ENCODE measurements at regions not wholly inside any gene's neighbourhood (a gene's known extent, or its start where the extent isn't known, plus 50 kb on each side); places are given as distances from the start of the nearest gene placed in this dataset.

DNA sequence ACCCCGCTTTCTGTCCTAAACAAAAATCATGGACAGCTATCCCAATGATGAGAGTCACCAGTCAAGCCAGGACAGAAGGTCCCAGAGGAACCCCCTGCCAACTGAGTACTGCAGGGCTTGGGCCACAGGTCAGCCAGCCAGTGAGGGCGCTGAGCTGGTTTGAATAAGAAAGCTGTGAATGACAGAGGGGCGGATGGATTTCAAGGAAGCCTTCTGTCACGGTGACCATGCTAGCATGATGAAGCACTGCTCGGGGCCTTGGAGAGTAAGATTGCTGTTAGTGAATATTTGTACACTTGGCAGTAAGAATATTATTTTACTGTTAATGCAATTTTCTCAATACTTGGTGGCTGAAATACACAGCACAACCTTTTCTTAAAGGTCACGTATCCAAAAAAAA, 734.0 kb upstream of the NR2F2 start:
- Histone ChIP-seq H3K27ac (ENCODE audit: low read depth, low read length) (no peak overlapping the region), H3K36me3 (ENCODE audit: control insufficient read depth in 1 of 2, insufficient read depth in 2 of 2, low read length in 2 of 2) (no peaks in the 10 kb centered on the region), H3K9ac (ENCODE audit: low read depth in 1 of 2, low read length in 2 of 2) (no peak overlapping the region), H3K9me3 (ENCODE audit: control insufficient read depth in 1 of 2, low read length in 2 of 2) (no peaks in the 10 kb centered on the region), H3K4me1 (ENCODE audit: control insufficient read depth in 1 of 2, insufficient read depth in 2 of 2, low read length in 2 of 2) (no peaks in the 10 kb centered on the region), H3K27me3 (ENCODE audit: control insufficient read depth in 1 of 2, insufficient read depth in 2 of 2, low read length in 2 of 2) (no peaks in the 10 kb centered on the region), H3K4me3 (ENCODE audit: low read depth in 1 of 2, low read length in 2 of 2) (no peak overlapping the region)

DNA sequence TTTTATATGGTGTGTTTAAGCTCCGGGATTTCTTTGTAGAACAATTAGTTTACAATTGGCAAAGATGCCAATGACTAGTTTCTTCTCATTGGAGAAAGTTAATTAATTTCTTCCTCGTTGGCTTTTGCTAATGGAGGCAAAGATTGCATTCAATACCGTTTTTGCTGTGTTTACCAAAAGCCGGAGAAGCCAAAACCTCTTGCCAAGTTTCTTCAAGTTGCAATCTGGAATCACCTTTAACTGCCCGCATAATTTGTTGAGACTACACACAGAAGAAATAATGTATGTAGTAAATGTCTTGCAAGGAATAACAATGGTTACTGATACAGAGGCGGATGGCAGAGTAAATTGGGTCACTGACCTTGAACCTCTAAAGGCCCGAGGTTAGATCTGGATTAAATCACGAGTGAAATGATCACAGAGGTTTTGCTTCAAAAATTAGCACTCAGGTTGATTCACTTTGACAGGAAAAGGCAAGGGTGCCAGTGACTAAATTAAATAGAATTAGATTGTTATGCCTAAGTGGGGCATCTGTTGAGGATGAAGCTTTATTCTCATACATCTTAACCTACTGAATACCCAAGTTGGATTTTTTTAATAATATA, 732.1 kb upstream of the NR2F2 start:
- Histone ChIP-seq H3K27me3 (ENCODE audit: control insufficient read depth in 1 of 2, insufficient read depth in 2 of 2, low read length in 2 of 2) (no peaks in the 10 kb centered on the region), H3K27ac (ENCODE audit: low read depth, low read length) (no peak overlapping the region), H3K4me3 (ENCODE audit: low read depth in 1 of 2, low read length in 2 of 2) (no peak overlapping the region), H3K4me1 (ENCODE audit: control insufficient read depth in 1 of 2, insufficient read depth in 2 of 2, low read length in 2 of 2) (no peaks in the 10 kb centered on the region), H3K9me3 (ENCODE audit: control insufficient read depth in 1 of 2, low read length in 2 of 2) (no peaks in the 10 kb centered on the region), H3K36me3 (ENCODE audit: control insufficient read depth in 1 of 2, insufficient read depth in 2 of 2, low read length in 2 of 2) (no peaks in the 10 kb centered on the region), H3K9ac (ENCODE audit: low read depth in 1 of 2, low read length in 2 of 2) (no peak overlapping the region)

DNA sequence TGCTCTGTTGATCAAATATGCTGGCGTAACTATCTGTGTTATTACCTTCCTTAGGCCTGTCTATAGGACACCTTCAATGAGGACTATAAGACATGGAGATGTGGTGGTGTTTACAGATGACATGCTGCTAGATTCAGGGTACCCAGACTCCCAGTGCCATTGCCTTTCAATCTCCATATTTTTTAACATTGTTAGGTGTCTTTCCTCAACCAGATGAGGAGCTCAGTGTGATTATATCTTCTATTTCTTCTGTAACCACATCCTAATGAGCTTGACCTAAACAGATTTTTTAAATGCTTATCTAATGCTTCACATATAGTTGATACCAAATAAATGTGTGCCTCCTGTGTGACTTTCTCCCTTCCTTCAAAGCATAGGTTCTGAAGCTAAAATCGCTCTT, 730.1 kb upstream of the NR2F2 start:
- H3K9ac ChIP-seq (ENCODE audit: low read depth in 1 of 2, low read length in 2 of 2), result no peak overlapping the region
- no peaks in the 10 kb centered on the region for H3K27me3 ChIP-seq (ENCODE audit: control insufficient read depth in 1 of 2, insufficient read depth in 2 of 2, low read length in 2 of 2)
- no peaks in the 10 kb centered on the region for H3K9me3 ChIP-seq (ENCODE audit: control insufficient read depth in 1 of 2, low read length in 2 of 2)
- no peak overlapping the region for H3K27ac ChIP-seq (ENCODE audit: low read depth, low read length)
- H3K36me3 ChIP-seq (ENCODE audit: control insufficient read depth in 1 of 2, insufficient read depth in 2 of 2, low read length in 2 of 2), result no peaks in the 10 kb centered on the region
- H3K4me1 ChIP-seq (ENCODE audit: control insufficient read depth in 1 of 2, insufficient read depth in 2 of 2, low read length in 2 of 2), result no peaks in the 10 kb centered on the region
- H3K4me3 ChIP-seq (ENCODE audit: low read depth in 1 of 2, low read length in 2 of 2), result no peak overlapping the region

DNA sequence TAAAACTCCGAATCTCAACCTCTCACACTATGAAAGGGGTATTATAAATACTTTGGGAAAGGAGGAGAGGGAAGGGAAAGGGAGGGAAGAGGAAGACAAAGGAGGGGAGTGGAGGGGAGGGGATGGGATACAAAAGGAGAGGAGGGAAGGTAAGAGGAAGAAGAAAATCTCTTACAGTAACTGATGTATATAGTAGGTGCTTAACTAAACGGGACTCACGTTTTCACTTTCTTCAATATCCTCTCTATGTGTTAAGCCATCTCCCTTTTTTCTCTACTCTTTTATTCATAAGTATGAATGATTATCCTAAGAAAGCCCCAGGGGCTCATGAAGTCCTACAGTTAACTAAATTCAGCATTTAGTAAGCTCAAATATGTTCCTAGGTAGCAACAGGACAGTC, 729.6 kb upstream of the NR2F2 start:
- H3K36me3 ChIP-seq (ENCODE audit: control insufficient read depth in 1 of 2, insufficient read depth in 2 of 2, low read length in 2 of 2), result no peaks in the 10 kb centered on the region
- H3K9me3 ChIP-seq (ENCODE audit: control insufficient read depth in 1 of 2, low read length in 2 of 2), result no peaks in the 10 kb centered on the region
- H3K4me1 ChIP-seq (ENCODE audit: control insufficient read depth in 1 of 2, insufficient read depth in 2 of 2, low read length in 2 of 2), result no peaks in the 10 kb centered on the region
- H3K27me3 ChIP-seq (ENCODE audit: control insufficient read depth in 1 of 2, insufficient read depth in 2 of 2, low read length in 2 of 2), result no peaks in the 10 kb centered on the region
- H3K4me3 ChIP-seq (ENCODE audit: low read depth in 1 of 2, low read length in 2 of 2), result no peak overlapping the region
- no peak overlapping the region for H3K9ac ChIP-seq (ENCODE audit: low read depth in 1 of 2, low read length in 2 of 2)
- no peak overlapping the region for H3K27ac ChIP-seq (ENCODE audit: low read depth, low read length)

DNA sequence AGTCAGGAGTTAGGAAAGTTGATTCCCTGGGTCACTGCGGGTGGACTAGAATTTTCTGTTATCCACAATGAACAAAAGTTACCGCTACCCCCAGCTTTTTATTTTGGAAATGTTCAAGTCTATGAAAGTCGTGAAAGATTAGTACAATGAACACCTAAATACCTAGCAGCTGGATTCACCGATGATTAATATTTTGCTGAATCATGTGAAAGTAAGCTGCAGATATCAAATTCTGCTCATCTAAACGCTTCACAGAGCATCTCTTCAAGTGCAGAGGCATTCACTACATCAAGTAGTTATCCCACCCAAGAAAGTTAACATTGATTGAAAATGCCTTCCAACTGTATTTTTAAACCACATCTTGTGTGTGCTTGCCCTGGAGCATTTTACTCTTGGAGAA, 729.0 kb upstream of the NR2F2 start:
- H3K9ac ChIP-seq (ENCODE audit: low read depth in 1 of 2, low read length in 2 of 2), result no peak overlapping the region

DNA sequence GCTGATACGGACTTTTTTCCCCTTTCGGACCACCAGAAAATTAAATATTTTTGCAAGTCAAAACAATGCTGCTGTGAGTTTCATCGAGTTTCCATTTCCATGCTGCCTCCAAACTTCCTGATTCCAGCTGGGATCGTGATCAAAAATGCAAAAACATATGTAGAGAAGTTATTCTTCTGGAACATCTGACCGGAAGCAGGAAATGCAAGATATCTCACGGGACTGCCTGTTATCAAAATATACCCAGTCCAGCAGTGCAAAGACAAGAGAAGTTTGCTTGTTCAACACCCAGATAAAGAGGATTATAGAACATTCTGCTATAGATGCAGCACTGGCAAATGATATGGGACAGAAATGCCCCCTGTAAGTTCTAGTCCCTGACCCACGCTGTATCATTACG, 726.7 kb upstream of the NR2F2 start:
- H3K36me3 ChIP-seq (ENCODE audit: control insufficient read depth in 1 of 2, insufficient read depth in 2 of 2, low read length in 2 of 2), result no peaks in the 10 kb centered on the region
- H3K4me3 ChIP-seq (ENCODE audit: low read depth in 1 of 2, low read length in 2 of 2), result no peak overlapping the region
- no peak overlapping the region for H3K27ac ChIP-seq (ENCODE audit: low read depth, low read length)

More for the DNA sequence above, 729.0 kb upstream of the NR2F2 start:
- no peaks in the 10 kb centered on the region for H3K9me3 ChIP-seq (ENCODE audit: control insufficient read depth in 1 of 2, low read length in 2 of 2)
- no peaks in the 10 kb centered on the region for H3K27me3 ChIP-seq (ENCODE audit: control insufficient read depth in 1 of 2, insufficient read depth in 2 of 2, low read length in 2 of 2)
- H3K4me1 ChIP-seq (ENCODE audit: control insufficient read depth in 1 of 2, insufficient read depth in 2 of 2, low read length in 2 of 2), result no peaks in the 10 kb centered on the region
- H3K27ac ChIP-seq (ENCODE audit: low read depth, low read length), result no peak overlapping the region
- no peaks in the 10 kb centered on the region for H3K36me3 ChIP-seq (ENCODE audit: control insufficient read depth in 1 of 2, insufficient read depth in 2 of 2, low read length in 2 of 2)
- no peak overlapping the region for H3K4me3 ChIP-seq (ENCODE audit: low read depth in 1 of 2, low read length in 2 of 2)

DNA sequence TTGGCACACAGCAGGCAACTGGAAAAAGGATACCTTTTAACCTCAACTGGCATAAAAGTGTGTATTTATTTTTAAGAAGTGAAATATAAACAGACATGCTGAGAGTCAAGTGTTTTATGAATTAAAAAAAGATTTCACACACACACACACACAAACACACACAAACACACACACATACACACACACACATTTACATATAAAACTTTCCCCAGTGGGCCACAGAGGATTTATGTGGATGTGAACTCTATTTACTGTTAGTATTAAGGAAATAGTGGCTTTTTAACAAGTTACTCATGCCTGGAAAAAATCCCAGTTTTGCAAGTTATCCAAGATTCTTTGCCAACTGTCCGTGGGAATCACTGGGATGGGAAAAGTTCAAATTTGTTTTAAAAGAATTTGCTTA, 725.9 kb upstream of the NR2F2 start:
- no peak overlapping the region for H3K4me3 ChIP-seq (ENCODE audit: low read depth in 1 of 2, low read length in 2 of 2)
- H3K4me1 ChIP-seq (ENCODE audit: control insufficient read depth in 1 of 2, insufficient read depth in 2 of 2, low read length in 2 of 2), result no peaks in the 10 kb centered on the region
- H3K27me3 ChIP-seq (ENCODE audit: control insufficient read depth in 1 of 2, insufficient read depth in 2 of 2, low read length in 2 of 2), result no peaks in the 10 kb centered on the region
- no peaks in the 10 kb centered on the region for H3K36me3 ChIP-seq (ENCODE audit: control insufficient read depth in 1 of 2, insufficient read depth in 2 of 2, low read length in 2 of 2)
- H3K9ac ChIP-seq (ENCODE audit: low read depth in 1 of 2, low read length in 2 of 2), result no peak overlapping the region
- H3K27ac ChIP-seq (ENCODE audit: low read depth, low read length), result no peak overlapping the region
- H3K9me3 ChIP-seq (ENCODE audit: control insufficient read depth in 1 of 2, low read length in 2 of 2), result no peaks in the 10 kb centered on the region

More for the DNA sequence above, 726.7 kb upstream of the NR2F2 start:
- no peaks in the 10 kb centered on the region for H3K9me3 ChIP-seq (ENCODE audit: control insufficient read depth in 1 of 2, low read length in 2 of 2)
- no peaks in the 10 kb centered on the region for H3K27me3 ChIP-seq (ENCODE audit: control insufficient read depth in 1 of 2, insufficient read depth in 2 of 2, low read length in 2 of 2)
- no peak overlapping the region for H3K9ac ChIP-seq (ENCODE audit: low read depth in 1 of 2, low read length in 2 of 2)
- H3K4me1 ChIP-seq (ENCODE audit: control insufficient read depth in 1 of 2, insufficient read depth in 2 of 2, low read length in 2 of 2), result no peaks in the 10 kb centered on the region

DNA sequence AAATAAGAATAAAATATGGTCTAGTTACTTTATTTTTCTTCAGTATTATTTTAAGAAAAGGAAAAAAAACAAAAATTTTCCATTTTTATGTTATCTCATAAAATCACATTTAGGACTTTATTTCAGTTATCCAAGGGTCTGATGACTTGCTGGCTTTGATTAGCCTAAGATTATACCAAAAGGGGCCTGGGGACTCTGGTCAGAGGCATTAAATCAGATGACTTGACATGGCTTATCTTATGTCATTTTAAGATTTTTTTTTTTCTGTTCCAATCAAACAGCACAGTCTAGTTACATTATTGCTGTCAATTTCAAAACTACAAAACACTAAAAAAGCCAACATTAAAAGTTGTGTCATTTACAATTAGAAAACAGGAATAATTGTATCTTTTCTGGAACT, 725.4 kb upstream of the NR2F2 start:
- Histone ChIP-seq H3K4me1 (ENCODE audit: control insufficient read depth in 1 of 2, insufficient read depth in 2 of 2, low read length in 2 of 2) (no peaks in the 10 kb centered on the region), H3K36me3 (ENCODE audit: control insufficient read depth in 1 of 2, insufficient read depth in 2 of 2, low read length in 2 of 2) (no peaks in the 10 kb centered on the region), H3K4me3 (ENCODE audit: low read depth in 1 of 2, low read length in 2 of 2) (no peak overlapping the region), H3K27ac (ENCODE audit: low read depth, low read length) (no peak overlapping the region), H3K27me3 (ENCODE audit: control insufficient read depth in 1 of 2, insufficient read depth in 2 of 2, low read length in 2 of 2) (no peaks in the 10 kb centered on the region), H3K9ac (ENCODE audit: low read depth in 1 of 2, low read length in 2 of 2) (no peak overlapping the region), H3K9me3 (ENCODE audit: control insufficient read depth in 1 of 2, low read length in 2 of 2) (no peaks in the 10 kb centered on the region)

DNA sequence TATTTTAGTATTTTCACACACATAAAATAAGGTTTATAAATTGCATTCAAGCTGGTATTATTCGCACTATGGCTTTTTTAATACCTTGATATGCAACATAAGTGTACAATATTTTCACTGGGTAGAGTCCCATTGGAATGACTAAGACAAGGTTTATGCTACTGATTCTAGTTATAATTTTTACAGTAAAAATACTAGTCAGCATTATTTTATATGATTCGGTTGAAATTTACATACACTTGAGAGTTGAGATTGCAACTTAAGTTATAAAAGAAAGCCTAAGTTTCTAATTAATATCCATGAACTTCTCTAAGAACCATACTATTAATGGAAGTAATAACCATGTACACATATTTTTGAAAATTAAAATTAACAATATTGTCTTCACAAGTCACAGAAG, 723.9 kb upstream of the NR2F2 start:
- Histone ChIP-seq H3K4me1 (ENCODE audit: control insufficient read depth in 1 of 2, insufficient read depth in 2 of 2, low read length in 2 of 2) (no peaks in the 10 kb centered on the region), H3K9me3 (ENCODE audit: control insufficient read depth in 1 of 2, low read length in 2 of 2) (no peaks in the 10 kb centered on the region), H3K36me3 (ENCODE audit: control insufficient read depth in 1 of 2, insufficient read depth in 2 of 2, low read length in 2 of 2) (no peaks in the 10 kb centered on the region), H3K27ac (ENCODE audit: low read depth, low read length) (no peak overlapping the region), H3K9ac (ENCODE audit: low read depth in 1 of 2, low read length in 2 of 2) (no peak overlapping the region), H3K4me3 (ENCODE audit: low read depth in 1 of 2, low read length in 2 of 2) (no peak overlapping the region), H3K27me3 (ENCODE audit: control insufficient read depth in 1 of 2, insufficient read depth in 2 of 2, low read length in 2 of 2) (no peaks in the 10 kb centered on the region)

DNA sequence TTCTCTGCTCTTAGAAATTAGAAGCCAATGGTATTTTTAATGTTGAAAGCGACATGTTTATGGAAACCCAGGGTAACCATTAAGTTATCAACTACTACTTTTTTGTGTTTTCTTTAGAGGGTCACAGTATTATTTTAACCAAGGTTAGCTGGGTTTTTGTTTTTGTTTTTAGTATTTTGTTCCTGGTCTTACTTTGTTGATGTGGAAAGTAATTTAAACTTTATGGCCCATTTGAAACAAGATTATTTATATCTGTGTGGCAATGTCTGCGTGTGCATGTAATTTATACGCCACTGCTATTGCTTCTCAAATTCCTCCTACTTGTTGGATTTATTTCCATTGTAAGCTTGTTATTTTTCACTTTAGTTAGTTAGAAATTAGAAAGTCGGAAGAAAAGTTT, 722.1 kb upstream of the NR2F2 start:
- Histone ChIP-seq H3K36me3 (ENCODE audit: control insufficient read depth in 1 of 2, insufficient read depth in 2 of 2, low read length in 2 of 2) (no peaks in the 10 kb centered on the region), H3K27me3 (ENCODE audit: control insufficient read depth in 1 of 2, insufficient read depth in 2 of 2, low read length in 2 of 2) (no peaks in the 10 kb centered on the region), H3K27ac (ENCODE audit: low read depth, low read length) (no peak overlapping the region), H3K9ac (ENCODE audit: low read depth in 1 of 2, low read length in 2 of 2) (no peak overlapping the region), H3K9me3 (ENCODE audit: control insufficient read depth in 1 of 2, low read length in 2 of 2) (no peaks in the 10 kb centered on the region), H3K4me3 (ENCODE audit: low read depth in 1 of 2, low read length in 2 of 2) (no peak overlapping the region), H3K4me1 (ENCODE audit: control insufficient read depth in 1 of 2, insufficient read depth in 2 of 2, low read length in 2 of 2) (no peaks in the 10 kb centered on the region)

DNA sequence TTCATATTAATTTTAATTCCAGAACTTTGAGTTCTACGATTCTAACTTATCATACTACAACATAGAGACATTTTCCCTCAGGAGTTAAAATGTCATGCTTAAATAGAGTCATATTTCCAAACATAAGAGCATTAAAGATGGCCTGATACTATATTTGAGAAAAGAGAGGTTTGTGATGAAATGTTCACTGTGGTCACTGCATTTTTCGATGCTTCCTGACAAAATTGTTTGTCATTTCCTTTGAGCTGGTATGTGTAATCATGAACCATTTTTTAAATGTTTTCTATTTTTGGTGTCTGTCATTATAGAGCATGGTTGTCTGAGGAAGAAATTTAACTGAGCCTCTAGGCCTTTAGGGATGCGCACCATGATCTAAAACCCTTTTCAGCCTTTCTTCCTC, 721.4 kb upstream of the NR2F2 start:
- Histone ChIP-seq H3K36me3 (ENCODE audit: control insufficient read depth in 1 of 2, insufficient read depth in 2 of 2, low read length in 2 of 2) (no peaks in the 10 kb centered on the region), H3K9ac (ENCODE audit: low read depth in 1 of 2, low read length in 2 of 2) (no peak overlapping the region), H3K4me1 (ENCODE audit: control insufficient read depth in 1 of 2, insufficient read depth in 2 of 2, low read length in 2 of 2) (no peaks in the 10 kb centered on the region), H3K4me3 (ENCODE audit: low read depth in 1 of 2, low read length in 2 of 2) (no peak overlapping the region), H3K27me3 (ENCODE audit: control insufficient read depth in 1 of 2, insufficient read depth in 2 of 2, low read length in 2 of 2) (no peaks in the 10 kb centered on the region), H3K9me3 (ENCODE audit: control insufficient read depth in 1 of 2, low read length in 2 of 2) (no peaks in the 10 kb centered on the region), H3K27ac (ENCODE audit: low read depth, low read length) (no peak overlapping the region)

Measured in duodenal mucosa (tissue), 2 donors.